AG09309 (cell line): ENCODE measurements at regions not wholly inside any gene's neighbourhood (a gene's known extent, or its start where the extent isn't known, plus 50 kb on each side); places are given as distances from the start of the nearest gene placed in this dataset.
"Not testable (repeated sequence)": the region's sequence is repeated elsewhere in the genome, so short reads cannot be mapped to it uniquely, and the experiment has no call there.

Experiments used
- DNase-seq: peaks from one replicate; pipeline ENCODE4 v3.0.0-alpha.2; 2010; ENCODE audit warnings: low read depth
- H3K4me3 ChIP-seq: 2 replicates; pipeline ENCODE4 v1.5.1; 2011; ENCODE audit warnings: mild to moderate bottlenecking, low read depth, low read length, moderate library complexity; ENCODE audit not compliant: control insufficient read depth
- CTCF ChIP-seq: IDR thresholded peaks from 2 replicates; pipeline ENCODE4 v1.5.1; 2011; ENCODE audit warnings: mild to moderate bottlenecking, low read depth, low read length, inconsistent platforms; ENCODE audit not compliant: insufficient read depth, control insufficient read depth; ENCODE audit errors: missing control alignments

GRCh38 chr7:84757761-84758160 lies 429.1 kb downstream of the SEMA3D start:
- no peak for DNase-seq
- H3K4me3 ChIP-seq, result no peak overlapping the region
- TF ChIP-seq CTCF, result no peak

GRCh38 chr7:84746353-84746752 lies 440.5 kb downstream of the SEMA3D start:
- H3K4me3 ChIP-seq, result no peak overlapping the region
- no peak for TF ChIP-seq CTCF
- no peak for DNase-seq

- no peak for TF ChIP-seq CTCF
- no peak for DNase-seq
- H3K4me3 ChIP-seq, result no peak overlapping the region
Observed at GRCh38 chr7:84744385-84744784, 442.5 kb downstream of the SEMA3D start.

GRCh38 chr7:84738583-84739150 lies 448.2 kb downstream of the SEMA3D start:
- no peak for TF ChIP-seq CTCF

DNA sequence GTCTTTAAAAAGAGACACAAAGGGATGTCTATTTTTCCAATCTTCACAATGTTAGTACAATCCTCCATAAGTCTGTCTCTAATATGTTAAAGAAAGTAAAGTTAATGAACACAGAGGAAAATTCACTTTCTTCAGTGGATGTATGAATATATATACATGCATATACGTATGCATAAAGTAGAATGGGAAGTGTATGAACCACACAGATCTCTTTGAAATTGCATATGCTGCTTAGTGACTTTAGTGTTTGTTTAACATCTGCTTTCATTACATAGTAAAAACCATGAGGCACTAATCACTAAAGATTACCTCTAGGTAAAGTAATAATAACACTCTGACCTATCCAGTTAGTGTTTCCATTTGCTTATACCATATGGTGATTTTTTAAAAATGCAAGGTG lies 451.2 kb downstream of the SEMA3D start:
- DNase-seq, result no peak
- TF ChIP-seq CTCF, result no peak

More at GRCh38 chr7:84738583-84739150, 448.2 kb downstream of the SEMA3D start:
- DNase-seq, result no peak
- H3K4me3 ChIP-seq, result no peak overlapping the region

DNA sequence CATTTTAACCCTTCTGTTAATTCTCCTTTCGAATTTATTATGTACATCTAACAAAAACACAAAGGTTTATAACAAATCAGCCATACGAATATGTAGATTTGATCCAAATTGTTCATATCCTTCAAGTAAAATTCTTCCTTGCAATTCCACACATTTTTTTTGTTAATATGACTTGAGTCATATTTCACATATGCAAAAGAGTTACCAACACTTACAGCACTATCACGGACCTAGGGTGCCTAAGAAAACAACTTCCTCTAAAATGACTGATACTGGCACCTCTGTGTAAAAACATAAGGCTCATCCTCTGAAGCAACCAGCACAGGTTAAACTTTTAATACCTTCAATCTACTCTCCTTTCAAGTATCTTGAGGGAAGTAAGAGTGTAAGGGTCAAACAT lies 451.8 kb downstream of the SEMA3D start:
- no peak for TF ChIP-seq CTCF
- H3K4me3 ChIP-seq, result no peak overlapping the region
- DNase-seq, result no peak

More for the DNA sequence above, 451.2 kb downstream of the SEMA3D start:
- H3K4me3 ChIP-seq, result no peak overlapping the region

DNA sequence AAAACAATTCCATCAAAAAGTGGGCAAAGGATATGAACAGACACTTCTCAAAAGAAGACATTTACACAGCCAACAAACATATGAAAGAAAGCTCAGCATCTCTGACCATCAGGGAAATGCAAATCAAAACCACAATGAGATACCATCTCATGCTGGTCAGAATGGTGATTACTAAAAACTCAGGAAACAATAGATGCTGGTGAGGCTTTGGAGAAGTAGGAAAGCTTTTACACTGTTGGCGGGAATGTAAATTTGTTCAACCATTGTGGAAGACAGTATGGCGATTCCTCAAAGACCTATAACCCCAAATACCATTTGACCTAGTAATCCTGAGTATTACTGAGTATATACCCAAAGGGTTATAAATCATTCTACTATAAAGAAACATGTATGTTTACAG lies 452.9 kb downstream of the SEMA3D start:
- not testable (repeated sequence) for H3K4me3 ChIP-seq, DNase-seq

GRCh38 chr7:84730864-84731263 lies 456.0 kb downstream of the SEMA3D start:
- not testable (repeated sequence) for DNase-seq, H3K4me3 ChIP-seq
